NCI-H2196 (cell line): ENCODE measurements at regions not wholly inside any gene's neighbourhood (a gene's known extent, or its start where the extent isn't known, plus 50 kb on each side); places are given as distances from the start of the nearest gene placed in this dataset.

Experiments
- DNase-seq: peaks from one replicate; lab custom pipeline; 2025; ENCODE audit not compliant: unreplicated experiment; lab: John Stamatoyannopoulos, UW

DNA sequence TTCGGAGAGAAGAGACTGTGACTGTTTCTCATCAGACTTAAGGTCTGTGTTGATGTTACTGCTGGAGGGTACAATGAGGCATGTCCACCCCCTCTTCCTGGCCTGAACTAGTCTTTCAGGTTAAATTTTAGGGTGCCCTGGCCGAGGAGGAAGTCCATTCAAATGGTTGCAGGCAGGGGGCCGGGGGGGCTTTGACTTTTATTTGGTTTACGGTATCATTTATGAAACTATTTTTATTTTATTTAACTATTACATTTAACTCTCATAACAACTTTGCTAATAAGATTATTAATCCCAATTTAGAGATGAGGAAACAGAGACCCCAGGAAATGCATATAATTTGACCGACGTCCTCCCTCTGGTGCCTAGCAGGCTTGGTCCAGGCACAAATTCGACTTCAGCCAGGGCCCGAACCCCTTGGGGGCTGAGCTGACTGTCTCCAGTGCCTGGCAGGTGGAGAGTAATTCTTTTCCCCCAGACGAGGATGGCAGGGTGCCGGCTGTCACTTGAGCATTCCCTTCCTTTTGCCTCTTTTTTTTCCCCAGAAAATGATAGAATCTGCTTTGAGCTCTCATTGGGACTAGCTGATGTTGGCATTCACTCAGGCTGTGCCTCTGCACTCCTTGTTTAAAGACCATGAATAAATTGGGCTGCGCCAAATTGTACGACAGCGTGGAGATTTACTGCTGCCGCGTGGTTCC lies 255.3 kb upstream of the SALL3 start:
- DNase-seq = no peak

DNA sequence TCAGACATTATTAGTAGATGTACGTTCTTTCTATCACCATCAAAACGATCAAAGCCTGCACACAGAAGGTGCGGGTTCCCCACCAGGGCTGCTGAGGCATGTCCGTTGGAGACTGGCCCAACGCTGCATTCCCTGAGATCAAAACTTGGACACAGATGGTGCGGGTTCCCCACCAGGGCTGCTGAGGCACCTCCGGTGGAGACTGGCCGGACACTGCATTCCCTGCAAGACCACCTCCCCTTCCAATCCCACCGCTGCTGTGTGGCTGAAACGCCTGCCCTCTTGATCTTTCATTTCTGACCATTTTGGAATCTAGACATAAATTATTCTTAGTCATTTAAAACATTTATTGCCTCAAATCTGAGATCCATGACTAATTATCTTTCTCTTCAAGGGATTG lies 254.2 kb upstream of the SALL3 start:
- no peak for DNase-seq

DNA sequence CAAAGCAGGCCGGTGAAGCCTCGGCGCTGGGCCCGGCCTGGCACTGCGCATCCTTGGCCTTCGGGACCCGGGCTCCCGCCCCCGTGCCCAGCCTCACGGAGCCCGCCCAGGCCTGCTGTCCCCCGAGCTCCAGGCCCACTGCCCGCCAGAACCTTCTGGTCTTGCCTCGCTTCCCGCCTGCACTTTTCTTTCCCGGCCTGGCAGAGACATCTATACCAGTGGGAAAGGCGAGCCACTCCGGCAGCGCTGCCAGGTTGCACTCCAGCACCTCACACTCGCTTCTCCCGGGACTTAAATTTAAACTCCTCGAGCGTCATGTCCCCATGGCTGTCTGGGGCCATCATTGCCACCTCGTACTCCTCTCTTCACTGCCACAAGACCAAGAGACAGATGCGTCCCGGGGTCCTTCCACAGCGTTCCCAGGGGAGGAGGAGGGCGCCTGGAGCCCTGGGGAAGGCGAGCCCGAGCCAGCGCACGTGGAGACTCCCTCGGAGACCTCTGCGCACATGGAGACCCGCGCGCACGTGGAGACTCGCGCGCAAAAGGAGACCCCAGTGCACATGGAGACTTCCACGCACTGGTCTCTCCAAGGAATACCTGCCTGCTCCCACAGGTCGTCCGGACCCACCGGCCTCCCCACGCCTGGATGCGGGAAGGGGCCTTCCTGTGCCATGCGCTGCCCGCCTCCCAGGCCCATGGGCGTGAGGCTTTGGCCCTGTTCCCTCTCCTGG lies 253.1 kb upstream of the SALL3 start:
- no peak for DNase-seq

DNA sequence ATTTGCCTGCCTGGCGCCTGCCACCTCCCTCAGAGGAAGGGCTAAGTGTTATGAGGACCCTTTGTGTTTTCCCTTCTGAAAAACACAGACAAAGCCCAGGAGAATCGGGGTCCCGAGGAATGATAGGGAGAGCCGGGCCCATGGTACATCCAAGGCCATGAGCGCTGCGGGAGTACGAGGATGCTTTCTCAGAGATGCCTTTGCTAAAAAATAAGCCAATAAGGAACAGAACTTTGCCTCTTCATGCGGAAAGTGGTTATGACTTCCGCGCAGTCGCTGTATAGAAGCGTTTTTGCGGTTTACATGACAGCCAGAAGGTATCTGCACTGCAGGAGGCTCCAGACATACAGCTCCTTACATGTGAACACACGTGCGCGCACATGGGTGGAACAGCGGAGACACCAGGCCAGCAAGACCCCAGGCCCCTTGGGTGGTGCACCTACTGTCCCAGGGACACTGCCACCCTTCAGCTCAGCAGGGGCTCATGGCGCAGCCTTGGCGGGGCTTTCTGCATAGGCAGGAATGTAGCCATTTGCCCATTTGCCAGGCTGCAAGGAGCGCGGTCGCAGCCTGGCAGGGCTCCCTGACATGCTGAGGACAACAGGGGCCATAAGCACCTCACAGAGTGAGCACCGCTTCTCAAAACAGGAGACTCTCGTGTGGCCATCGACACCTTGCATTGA lies 252.4 kb upstream of the SALL3 start:
- no peak for DNase-seq

DNA sequence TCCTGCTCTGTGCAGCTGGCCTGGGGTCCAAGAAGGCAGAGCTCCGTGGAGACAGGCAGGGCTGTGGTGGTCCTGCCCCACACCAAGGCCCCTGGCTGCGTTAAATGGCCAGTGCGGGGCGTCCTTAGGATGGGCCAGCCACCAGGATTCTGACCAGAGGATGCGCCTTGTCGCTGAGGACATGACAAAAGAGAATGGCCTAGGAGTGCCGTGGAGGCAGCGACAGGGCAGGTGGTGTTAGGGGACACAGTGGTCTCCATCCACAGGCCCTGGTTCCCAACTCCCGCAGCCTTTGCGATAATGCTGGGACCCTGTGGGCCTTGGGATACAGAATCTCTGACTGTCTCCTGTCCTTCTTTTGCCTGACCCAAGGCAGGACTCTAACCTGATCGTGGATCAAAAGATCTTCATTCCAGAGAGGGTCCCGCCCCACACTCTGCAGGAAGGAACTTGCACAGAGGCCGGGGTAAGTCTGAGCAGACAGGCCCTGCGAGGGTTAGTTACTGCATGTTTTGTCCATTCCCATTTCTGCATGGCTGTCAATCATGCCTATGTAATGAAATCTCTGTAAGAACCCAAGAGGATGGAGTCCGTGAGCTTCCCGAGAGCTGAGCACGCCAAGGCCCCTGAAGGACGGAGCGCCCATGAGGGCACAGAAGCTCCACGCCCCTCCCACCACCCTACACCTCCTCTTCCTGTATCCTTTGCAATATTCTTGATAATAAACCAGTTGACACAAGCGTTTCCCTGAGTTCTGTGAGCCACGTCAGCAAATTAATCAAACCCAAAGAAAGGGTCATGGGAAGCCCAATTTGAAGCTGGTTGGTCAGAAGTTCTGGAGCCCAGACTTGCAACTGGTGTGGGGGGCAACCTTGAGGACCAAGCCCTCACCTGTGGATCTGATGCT lies 251.5 kb upstream of the SALL3 start:
- no peak for DNase-seq

DNA sequence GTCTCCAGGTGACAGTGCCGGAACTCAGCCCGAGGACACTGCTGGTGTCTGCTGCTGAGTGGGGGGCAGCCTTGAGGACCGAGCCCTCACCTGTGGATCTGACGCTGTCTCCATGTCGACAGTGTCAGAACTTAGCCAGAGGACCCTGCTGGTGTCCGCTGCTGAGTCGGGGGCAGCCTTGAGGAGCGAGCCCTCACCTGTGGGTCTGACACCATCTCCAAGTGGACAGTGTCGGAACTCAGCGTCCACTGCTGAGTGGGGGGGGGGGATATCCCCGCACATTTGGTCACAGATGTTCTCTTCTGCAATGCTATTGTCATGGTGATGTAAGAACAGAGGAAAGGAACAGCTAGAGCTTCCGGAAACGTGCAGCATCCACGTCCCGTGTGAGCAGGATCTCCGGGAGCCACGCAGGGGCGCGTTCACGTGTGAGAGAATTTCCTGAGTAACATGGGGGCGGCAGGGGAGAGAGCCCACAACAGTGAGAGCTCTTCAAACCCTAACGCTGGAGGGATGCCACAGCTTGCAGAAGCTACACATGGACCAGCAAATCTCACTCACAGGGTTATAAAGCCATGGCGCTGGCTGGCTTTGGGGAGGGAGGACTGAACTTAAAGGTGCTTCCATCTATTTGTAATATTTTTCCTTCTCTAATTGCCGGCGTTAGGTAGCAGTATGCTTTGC lies 250.7 kb upstream of the SALL3 start:
- DNase-seq = no peak

DNA sequence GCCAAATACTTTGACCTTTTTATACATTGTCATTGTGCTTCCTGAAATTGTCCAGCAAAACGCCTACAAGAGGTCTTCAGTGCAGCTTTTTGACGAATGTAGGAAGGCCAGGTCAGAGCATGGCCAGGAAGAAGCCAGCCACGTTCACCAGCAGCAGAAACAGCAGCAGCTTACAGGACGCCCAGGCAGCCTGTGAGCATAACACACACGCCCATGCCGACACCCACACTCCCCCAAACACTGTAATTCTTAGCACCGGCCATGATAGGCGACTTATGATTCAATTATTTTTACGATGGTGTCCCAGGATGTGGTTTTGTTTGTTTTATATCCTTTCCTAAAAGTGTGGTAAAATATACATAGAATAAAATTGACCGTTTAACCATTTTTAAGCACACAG lies 249.1 kb upstream of the SALL3 start:
- DNase-seq = no peak

DNA sequence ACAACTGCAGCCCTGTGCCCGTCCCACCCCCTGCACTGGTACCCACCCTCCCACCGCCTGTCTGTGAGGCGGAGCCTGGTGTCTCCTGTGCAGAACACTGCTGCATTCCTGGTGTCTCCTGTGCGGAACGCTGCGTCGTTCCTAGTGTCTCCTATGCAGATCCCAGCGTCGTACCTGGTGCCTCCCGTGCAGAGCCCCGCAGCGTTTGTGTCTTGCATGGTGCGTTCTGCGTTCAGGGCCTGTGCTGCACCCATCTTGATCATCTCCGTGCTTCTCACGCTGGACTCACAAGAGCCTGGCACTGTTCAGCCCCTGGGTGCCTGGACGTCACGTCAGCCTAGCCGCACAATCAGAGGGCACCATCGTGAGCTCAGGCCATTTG lies 248.6 kb upstream of the SALL3 start:
- no peak for DNase-seq

DNA sequence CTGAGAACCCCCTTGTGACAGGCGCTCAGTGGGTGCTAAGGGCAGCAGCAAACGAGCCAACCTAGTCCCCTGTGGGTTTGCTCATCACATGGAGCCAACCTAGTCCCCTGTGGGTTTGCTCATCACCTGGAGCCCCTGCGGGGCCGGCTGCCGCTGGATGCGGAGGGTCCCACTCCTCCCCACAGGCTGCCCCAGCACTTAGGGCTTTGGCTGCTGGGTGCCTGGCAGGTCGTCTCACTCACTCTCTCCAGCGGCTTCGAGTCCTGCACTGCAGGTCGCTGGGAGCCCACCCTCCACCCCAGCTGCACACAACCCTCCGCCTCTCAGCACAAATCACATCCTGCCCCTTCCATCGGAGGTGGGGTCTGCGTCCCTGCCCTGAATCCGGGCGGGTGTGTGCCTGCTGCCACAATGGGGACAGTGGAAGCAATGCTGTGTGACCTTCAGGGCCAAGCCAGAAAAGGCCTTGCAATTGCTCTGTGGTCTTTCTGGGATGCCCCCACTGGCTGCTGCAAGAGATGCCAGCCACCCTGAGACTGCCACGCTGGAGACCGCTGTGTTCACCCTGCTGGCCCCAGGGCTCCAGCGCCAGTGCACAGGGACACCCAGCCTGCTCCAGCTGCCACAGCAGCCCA lies 248.1 kb upstream of the SALL3 start:
- DNase-seq = no peak

DNA sequence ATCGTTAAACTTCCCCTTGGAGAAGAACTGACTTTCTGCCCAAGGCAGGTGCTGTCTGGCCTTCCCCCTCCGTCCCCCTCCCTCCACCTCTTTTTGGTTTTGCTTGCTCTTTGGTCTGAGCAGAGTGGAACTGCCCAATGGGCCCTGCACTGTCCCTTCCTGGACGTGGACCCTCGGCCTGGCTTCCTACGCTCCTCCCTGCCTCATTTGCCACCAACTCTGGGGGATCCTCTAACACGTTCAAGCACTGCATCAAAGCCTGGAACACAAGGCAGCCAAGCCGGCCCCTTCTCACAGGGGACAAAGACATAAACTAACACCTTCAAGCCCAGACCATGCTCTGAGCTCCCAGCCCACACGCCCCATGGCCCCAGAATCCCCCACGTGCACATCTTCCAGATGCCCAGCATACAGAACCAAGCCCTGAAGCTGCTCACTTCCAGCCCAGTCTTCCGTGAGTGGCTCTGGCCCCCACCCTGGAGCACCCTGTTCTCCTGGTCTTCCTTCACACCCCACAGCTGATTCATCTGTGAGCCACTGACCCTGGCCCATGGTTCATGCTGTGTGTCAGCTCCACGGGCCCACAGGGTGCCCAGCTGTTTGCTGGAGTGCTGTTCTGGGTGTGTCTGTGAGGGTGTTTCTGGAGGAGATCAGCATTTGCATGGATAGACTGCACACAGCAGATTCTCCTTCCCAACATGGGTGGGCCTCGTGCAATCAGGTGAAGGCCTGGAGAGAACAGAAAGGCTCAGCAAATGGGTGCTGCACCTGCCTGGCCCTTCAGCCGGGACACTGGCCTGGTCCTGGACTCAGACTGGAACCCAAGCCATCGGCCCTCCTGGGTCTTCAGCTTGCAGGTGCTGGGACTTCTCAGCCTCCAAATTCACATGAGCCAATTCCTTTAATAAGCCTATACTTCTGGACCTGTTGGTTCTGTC lies 247.1 kb upstream of the SALL3 start:
- DNase-seq = no peak

DNA sequence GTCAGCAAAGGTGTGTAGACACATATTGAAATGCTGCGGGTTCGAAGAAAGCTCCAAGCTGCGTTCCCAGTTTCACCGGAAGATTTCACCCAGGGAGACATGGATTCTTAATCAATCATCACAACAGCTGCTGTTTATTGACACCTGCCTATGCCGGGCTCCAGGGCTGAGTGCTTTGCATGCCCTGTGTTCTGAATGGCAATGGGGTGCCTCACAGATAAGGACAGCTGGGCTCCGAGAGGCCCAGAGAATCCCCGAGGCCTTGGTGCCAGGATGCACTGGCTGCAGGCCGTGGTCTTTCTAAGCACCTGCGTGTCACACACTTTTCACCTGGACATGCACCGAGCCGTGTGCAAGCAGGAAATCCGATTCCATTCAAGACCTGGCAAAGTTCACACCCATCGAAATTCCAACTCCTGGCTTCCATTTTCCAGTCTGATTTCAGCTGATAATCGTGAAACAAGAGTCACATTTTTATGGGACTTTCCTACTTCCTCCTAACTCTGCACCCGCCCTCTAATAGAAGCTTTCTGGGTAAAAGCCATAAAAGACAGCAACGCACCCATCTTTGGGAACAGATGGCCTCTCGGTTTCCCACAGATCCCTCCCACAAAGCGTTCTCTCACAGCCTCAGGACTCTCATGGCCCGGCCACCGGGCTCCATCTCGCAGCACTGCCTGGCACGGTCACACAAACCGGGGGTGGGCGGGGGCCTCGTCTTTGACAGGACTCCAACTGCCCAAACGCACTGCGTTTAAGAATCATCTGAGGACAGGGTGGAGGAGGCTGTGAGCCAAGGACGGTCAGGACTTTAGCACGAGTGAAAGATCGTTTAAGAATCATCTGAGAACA lies 245.6 kb upstream of the SALL3 start:
- no peak for DNase-seq

DNA sequence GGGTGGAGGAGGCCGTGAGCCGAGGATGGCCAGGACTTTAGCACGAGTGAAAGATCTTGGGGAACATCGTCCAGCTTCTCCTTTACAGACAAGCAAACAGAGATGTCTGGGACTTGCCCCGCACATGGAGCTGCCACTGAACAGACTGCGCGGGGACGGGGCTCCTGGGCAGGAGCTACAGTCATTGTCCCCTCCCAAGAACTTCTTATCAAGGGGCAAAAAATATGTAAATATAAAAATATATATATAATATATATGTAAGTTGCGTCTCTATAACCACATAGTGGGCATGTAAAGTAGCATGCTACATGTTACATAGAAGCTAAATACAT lies 245.0 kb upstream of the SALL3 start:
- DNase-seq = no peak

DNA sequence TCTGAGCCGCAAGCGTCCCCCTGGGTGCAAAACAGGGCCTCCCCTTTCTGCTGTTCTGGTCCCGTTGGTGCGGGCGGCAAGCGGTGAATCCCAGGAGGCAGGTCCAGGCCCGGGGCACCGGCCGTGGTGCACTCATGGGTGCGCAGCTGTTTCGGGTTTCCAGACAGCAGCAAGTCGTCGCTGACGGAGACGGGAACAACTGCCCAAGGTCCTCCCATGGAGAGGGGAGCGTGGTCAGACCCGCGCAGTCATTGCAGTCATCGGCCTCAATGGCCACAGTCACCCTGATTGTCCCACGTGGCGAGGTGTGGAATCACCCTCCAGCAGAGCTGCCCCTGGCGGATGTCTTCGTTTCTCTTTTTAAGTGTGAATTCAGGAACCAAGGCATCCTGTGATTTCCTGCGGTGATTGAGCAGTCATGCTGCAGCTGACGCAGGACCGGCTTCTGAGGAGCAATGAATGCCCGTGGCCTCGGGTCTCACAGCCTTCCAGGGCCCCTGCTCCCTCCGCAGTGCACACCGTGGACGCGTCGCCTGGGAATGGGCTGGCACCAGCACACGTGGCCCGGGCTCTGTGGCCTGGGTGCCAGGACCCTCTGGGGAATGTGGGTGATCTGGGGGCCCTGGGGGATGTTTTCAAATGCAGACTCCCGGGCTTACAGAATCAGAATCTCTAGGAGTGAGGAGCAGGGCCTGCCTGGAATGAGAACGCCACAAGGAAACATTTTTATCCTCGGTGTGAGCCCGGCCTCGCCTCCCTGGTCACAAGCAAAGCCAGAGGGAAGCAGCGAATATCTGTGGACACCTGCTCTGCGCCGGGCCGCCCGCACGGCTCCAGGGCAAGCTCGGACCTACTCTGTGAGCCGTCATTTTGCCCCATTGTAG lies 244.2 kb upstream of the SALL3 start:
- no peak for DNase-seq

DNA sequence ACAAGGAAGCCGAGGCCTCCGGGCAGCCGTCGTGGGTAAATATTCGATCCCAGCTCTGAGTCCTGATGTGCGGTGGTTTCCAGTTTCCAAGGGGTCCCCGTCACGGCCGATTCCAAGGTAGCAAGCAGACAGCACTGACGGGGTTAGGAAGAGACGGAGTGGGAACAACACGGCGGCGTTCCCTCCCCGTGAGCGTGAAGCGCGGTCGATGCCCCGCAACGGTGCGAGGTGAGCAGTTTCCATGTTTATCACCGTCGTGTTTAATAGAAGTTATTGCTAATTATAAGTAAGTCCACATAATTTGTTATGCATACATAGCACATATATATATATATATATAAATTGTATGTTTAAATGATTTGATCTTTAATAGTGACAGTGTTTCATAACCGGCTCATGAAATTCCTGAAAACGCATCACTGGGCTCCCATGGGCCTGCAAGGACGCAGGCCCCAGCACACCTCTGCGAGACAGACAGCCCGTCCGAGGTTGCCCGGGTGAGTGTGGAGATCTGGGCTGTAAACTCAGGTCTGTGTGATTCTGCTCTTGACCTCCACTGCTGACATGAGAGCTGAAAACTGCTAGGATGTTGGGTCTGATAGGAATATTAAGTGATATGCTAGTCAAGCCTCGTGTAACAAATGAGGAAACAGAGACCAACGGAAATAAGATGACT lies 243.5 kb upstream of the SALL3 start:
- no peak for DNase-seq

DNA sequence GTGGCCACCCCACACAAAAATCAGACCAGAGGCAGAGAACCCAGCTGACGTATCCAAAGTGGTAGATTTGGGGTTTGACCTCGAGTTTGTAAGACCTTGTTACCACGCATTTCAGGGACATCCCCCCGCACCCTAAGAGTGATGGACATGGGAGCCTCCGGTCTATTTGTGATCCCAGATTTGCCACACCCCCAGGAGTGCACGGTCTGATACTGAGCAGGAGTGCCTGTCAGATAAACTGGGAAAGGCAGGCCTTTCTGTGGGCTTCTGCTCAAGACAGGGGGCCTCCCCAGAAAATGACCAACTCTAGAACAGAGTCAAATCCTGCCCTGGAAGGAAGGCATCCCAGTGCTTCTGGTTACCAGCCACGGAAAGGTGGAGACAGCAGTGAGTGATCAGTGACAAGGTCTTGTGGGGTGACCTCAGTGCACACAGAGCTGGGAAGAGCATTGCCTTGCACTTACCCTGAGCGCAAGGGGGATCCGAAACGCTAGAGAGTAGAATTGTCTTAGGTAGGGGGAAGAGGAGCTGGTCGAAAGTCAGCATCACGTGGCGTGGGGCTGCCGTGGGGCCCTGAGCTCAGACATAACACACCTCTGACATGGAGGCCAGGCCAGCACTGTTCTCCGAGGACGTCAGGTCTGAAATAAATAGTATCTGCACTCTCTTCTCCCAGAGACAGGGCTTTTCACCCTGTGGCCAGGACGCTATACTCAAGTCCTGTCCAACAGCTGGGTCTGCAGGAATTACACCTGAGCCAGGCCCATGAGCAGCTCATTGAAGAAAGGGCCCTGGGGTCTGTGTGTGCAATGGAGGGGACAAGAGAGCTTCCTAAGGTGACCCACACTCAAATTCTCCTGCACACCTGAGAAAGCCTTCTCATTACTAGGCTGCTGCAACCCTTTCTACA lies 242.4 kb upstream of the SALL3 start:
- no peak for DNase-seq
